Uterus (tissue), 3 donors: ENCODE measurements at regions not wholly inside any gene's neighbourhood (a gene's known extent, or its start where the extent isn't known, plus 50 kb on each side); places are given as distances from the start of the nearest gene placed in this dataset.

ENCODE experiments used
- DNase-seq, 2 donors: peaks; one replicate each; pipeline ENCODE4 v3.0.0-alpha.2; 2019 to 2020
- H3K27ac ChIP-seq, 2 donors: fragments of 200-600 bp; sonication (generic); 1 replicate in 1 of 2; 2 replicates in 1 of 2; pipeline ENCODE4 v1.5.1; 2016 to 2018
- H3K27me3 ChIP-seq, 2 donors: fragments of 200-600 bp; sonication (generic); one replicate each; pipeline ENCODE4 v1.5.1; 2018 to 2019; ENCODE audit warnings: control low read depth in 1 of 2
- H3K36me3 ChIP-seq, 2 donors: fragments of 200-600 bp; sonication (generic); one replicate each; pipeline ENCODE4 v1.5.1; 2019; ENCODE audit warnings: control low read depth in 1 of 2
- H3K4me1 ChIP-seq, 2 donors: fragments of 200-600 bp; sonication (generic); one replicate each; pipeline ENCODE4 v1.5.1; 2018 to 2019; ENCODE audit warnings: control low read depth in 1 of 2
- H3K4me3 ChIP-seq, 2 donors: fragments of 200-600 bp; sonication (generic); 1 replicate in 1 of 2; 2 replicates in 1 of 2; pipeline ENCODE4 v1.5.1; 2018 to 2019; ENCODE audit warnings: mild to moderate bottlenecking in 1 of 2
- H3K9me3 ChIP-seq, 2 donors: fragments of 200-600 bp; sonication (generic); one replicate each; pipeline ENCODE4 v1.5.1; 2019; ENCODE audit warnings: control low read depth in 1 of 2
- POLR2A ChIP-seq, 2 donors: fragments of 450-650 bp; IDR thresholded peaks; one replicate each; pipeline ENCODE4 v1.6.1; 2016; ENCODE audit warnings: antibody characterized with exemption in 2 of 2, mild to moderate bottlenecking in 1 of 2, moderate library complexity in 1 of 2
- intact Hi-C: fragments of 100-400 bp; cut with DNase I; formaldehyde crosslinking; loops from one replicate; pipeline ENCODE4 v1.15.1; 2023; ENCODE audit warnings: low total_unique reads
- TF ChIP-seq, protein P1 (sequence below), 4 experiments: fragments of 200-600 bp in 2 of 4; fragments of 450-650 bp in 2 of 4; sonication (generic) in 2 of 4; IDR thresholded peaks; one replicate each; pipeline ENCODE4 v1.5.1; 2016 to 2019; ENCODE audit warnings: antibody characterized with exemption in 4 of 4, mild to moderate bottlenecking in 2 of 4, moderate library complexity in 1 of 4
- donor health status: DM: yes; HTN: yes; CAD: no.

DNA sequence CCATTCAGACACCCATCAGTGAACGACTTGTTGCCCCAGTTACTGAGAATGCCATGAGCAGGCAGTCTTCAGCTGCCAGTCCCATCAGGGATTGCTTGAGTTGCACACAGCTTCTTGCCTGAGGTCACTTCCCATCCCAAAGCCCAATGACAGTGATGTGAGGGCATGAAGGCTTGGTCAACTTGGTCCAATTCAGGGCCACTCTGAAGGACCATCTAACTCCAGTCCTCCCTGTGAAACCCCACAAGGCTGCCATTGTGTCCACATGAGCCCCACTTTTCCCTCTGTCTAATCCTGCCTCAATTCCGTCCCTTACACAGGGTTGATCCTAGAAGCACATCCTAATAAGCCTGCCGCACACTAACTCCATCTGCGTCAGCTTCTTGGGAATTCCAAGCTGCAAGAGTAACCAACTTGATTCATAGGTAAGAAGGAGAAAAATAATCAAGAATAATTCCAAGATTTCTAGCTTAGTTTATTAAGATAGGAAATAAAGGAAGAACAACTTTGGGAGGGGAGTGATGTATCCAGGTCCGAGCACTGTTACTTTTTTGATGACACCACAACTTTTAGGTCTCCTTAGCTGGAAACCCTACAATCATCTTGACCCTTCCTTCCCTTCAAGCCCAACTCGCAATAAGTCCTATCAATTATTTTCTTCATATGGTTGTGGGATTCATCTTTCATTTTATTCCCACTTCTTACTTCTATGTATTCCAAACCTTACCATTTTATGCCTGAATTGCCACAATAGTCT, 110.9 kb downstream of the LRRC30 start:
- no peaks in the 10 kb centered on the region for H3K36me3 ChIP-seq
- DNase-seq = no peak
- no peak overlapping the region for H3K4me3 ChIP-seq
- no peaks in the 10 kb centered on the region for H3K4me1 ChIP-seq
- no peaks in the 10 kb centered on the region for H3K9me3 ChIP-seq
- TF ChIP-seq, protein P1, sequence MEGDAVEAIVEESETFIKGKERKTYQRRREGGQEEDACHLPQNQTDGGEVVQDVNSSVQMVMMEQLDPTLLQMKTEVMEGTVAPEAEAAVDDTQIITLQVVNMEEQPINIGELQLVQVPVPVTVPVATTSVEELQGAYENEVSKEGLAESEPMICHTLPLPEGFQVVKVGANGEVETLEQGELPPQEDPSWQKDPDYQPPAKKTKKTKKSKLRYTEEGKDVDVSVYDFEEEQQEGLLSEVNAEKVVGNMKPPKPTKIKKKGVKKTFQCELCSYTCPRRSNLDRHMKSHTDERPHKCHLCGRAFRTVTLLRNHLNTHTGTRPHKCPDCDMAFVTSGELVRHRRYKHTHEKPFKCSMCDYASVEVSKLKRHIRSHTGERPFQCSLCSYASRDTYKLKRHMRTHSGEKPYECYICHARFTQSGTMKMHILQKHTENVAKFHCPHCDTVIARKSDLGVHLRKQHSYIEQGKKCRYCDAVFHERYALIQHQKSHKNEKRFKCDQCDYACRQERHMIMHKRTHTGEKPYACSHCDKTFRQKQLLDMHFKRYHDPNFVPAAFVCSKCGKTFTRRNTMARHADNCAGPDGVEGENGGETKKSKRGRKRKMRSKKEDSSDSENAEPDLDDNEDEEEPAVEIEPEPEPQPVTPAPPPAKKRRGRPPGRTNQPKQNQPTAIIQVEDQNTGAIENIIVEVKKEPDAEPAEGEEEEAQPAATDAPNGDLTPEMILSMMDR (IDR thresholded peaks at IDR 0.05) = no peak
- no peak for TF ChIP-seq POLR2A (IDR thresholded peaks at IDR 0.05)
- no peak overlapping the region for H3K27ac ChIP-seq
- intact Hi-C loops = no loop called here
- H3K27me3 ChIP-seq = no peaks in the 10 kb centered on the region

DNA sequence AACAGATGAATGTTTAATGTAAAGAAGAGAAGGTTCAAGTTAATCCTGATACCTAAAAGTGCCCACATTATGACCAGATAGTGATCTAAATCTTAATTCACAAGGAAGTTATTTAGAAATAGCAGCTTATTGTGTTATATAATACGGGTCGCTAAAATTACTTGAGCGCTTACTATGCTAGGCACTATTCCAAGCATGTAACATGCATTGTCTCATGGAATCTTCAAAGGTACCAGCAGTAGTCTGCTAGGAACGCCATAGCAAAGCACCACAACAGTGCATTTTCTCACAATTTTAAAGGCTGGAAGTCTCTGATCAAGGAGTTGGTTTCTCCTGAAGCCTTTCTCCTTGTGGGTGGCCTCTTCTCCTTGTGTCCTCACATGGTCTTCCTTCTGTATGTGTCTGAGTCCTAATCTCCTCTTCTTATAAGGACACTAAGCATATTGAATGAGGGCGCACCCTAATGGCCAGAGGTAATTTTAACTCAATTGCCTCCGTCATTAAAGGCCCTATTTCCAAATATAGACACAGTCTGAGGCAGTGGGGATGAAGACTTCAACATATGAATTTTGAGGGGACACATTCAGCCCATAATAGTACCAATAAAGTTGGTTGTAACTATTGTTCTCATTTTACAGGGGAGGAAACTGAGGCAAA, 118.4 kb downstream of the LRRC30 start:
- TF ChIP-seq, protein P1 (IDR thresholded peaks at IDR 0.05) = no peak
- no peak for TF ChIP-seq POLR2A (IDR thresholded peaks at IDR 0.05)
- no peaks in the 10 kb centered on the region for H3K4me1 ChIP-seq

DNA sequence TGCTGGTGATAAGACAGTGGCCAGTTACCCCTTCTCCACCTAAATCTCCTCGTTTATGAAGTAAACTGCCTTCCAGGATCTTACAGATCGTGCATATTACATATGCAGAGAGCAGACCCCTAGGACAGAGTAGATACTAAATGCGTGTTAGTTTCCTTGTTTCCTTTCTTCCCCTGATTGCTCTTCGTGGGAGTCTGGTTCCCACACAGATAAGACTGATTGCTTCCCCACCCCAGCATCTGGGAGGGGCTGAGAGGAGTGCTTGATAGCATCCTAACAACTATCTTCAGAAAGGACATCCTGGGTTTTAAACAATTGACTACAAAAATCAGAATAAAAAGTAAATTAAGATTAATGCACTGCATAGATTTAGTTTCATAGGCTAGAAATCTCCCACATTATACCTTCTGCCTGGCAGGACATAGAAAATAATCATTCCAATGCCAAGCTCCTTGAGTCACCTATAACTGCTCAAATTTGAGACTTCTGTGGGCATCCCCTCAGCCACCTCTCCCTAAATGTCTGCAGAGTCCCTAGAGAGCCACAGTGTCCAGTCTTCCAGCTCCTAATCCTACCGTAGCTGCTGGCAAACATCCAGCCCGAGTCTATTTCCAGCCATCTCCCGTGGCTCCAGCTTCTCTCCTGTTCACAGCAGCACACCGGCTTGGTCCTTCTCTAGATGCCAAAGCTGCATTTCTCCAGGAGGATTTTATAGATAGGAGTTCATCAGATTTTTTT, 128.3 kb downstream of the LRRC30 start:
- Histone ChIP-seq H3K27ac (no peak overlapping the region), H3K27me3 (no peaks in the 10 kb centered on the region), H3K4me3 (no peak overlapping the region), H3K9me3 (no peaks in the 10 kb centered on the region), H3K4me1 (no peaks in the 10 kb centered on the region), H3K36me3 (no peaks in the 10 kb centered on the region)
- TF ChIP-seq, protein P1 (IDR thresholded peaks at IDR 0.05) = no peak
- no peak for TF ChIP-seq POLR2A (IDR thresholded peaks at IDR 0.05)
- no peak for DNase-seq
- intact Hi-C loops = no loop called here

More for the DNA sequence above, 118.4 kb downstream of the LRRC30 start:
- Histone ChIP-seq H3K27ac (no peak overlapping the region), H3K27me3 (no peaks in the 10 kb centered on the region), H3K4me3 (no peak overlapping the region), H3K36me3 (no peaks in the 10 kb centered on the region), H3K9me3 (no peaks in the 10 kb centered on the region)
- no peak for DNase-seq
- intact Hi-C loops = no loop called here

DNA sequence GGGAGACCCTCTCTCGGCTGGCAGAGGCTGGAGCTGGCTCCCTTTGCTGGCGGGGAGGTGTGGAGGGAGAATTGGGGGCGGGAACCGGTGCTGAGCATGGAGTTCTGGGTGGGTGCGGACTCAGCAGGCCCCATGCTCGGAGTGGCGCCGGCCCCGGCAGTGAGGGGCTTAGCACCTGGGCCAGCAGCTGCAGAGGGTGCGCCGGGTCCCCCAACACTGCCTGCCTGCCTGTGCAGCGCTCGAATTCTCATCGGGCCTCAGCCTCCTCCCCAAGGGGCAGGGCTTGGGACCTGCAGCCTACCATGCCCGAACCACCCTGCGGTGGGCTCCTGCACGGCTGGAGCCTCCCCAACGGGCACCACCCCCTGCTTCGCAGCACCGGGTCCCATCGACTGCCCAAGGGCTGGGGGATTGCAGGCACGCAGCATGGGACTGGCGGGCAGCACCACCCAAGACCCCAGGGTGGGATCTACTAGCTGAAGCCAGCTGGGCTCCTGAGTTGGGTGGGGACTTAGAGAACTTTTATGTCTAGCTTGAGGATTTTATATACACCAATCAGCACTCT, 129.8 kb downstream of the LRRC30 start:
- intact Hi-C loops = no loop called here
- Histone ChIP-seq H3K27me3 (no peaks in the 10 kb centered on the region), H3K4me3 (no peak overlapping the region), H3K4me1 (no peaks in the 10 kb centered on the region), H3K36me3 (no peaks in the 10 kb centered on the region), H3K27ac (no peak overlapping the region), H3K9me3 (no peaks in the 10 kb centered on the region)
- TF ChIP-seq POLR2A (IDR thresholded peaks at IDR 0.05) = no peak
- TF ChIP-seq, protein P1 (IDR thresholded peaks at IDR 0.05) = no peak
- no peak for DNase-seq
